ENCODE measurements at regions not wholly inside any gene's neighbourhood (a gene's known extent, or its start where the extent isn't known, plus 50 kb on each side); places are given as distances from the start of the nearest gene placed in this dataset.
A peak's percentile ranks its signal among the peaks of the same experiment; 100 is the strongest.

DNA sequence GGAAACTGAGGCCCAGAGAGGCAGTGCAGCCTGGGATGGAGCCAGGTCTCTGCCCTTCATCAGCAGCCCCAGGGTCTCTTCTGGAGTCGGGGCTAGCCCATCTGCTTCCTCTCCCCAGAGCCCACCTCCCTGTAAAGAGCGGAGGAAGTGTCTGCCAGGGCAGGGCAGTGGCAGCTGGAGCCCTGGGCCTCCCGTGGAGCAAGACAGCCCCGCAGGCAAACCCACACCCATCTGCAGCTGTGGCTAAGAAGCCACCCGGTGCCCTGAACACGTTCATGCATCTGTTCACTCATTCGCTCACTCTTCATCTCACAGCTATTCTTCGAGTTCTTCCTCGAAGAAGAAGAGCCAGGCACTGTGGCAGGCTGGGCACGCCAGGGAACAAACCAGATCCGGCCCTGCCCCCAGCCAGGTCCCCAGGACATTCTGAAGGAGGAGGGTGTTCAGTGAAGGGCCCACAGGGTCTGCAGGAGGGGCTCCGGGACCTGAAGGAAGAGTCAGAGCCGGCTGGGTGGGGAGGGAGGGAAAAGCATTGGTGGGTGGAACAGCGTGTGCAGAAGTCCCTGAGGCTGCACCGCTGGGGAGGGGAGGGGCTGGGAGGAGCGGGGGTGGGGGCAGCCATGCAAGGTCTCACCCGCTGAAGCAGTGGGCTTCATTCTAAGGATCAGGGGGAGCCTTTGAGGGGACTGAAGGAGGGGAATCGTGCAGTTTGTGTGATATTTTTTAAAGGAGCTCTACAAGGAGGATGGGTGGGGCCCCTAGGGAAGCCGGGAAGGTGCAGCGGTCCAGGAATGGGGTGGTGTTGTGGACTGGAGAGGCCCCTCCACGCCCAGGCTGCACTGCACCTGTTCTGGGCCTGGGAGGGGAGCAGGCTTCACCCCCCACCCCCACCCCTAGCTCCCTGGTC lies 99.1 kb downstream of the UNCX start:
- Histone ChIP-seq H3K36me3 (no peaks in the 10 kb centered on the region), H3K27me3 (ENCODE audit: insufficient read depth, low read depth, severe bottlenecking) (no peaks in the 10 kb centered on the region), H3K4me3 (ENCODE audit: low read depth, low read length) (no peak overlapping the region), H3K9me3 (ENCODE audit: severe bottlenecking) (peaks cover 5% of the 10 kb centered on the region), H3K27ac (no peak overlapping the region)
- TF ChIP-seq, protein P1, sequence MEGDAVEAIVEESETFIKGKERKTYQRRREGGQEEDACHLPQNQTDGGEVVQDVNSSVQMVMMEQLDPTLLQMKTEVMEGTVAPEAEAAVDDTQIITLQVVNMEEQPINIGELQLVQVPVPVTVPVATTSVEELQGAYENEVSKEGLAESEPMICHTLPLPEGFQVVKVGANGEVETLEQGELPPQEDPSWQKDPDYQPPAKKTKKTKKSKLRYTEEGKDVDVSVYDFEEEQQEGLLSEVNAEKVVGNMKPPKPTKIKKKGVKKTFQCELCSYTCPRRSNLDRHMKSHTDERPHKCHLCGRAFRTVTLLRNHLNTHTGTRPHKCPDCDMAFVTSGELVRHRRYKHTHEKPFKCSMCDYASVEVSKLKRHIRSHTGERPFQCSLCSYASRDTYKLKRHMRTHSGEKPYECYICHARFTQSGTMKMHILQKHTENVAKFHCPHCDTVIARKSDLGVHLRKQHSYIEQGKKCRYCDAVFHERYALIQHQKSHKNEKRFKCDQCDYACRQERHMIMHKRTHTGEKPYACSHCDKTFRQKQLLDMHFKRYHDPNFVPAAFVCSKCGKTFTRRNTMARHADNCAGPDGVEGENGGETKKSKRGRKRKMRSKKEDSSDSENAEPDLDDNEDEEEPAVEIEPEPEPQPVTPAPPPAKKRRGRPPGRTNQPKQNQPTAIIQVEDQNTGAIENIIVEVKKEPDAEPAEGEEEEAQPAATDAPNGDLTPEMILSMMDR (IDR thresholded peaks at IDR 0.05; ENCODE audit: low read depth, low read length), result no peak
- DNase-seq, result peak; percentile 7

DNA sequence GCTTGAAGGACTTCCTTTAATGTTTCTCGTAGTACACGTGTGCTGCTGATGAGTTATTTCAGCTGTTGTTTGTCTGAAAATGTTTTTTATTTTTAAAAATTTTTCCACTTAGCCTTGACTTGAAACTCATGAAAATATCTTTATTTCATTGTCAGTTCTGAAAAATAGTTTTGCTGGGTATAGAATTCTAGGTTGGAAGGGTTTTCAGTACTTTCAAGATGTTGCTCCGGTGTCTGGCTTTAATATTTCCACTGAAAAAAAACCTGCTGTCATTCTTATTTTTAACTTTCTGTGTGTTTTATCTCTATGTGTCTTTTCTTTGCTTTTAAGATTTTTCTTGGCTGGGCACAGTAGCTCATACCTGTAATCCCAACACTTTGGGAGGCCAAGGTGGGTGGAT lies 103.8 kb downstream of the UNCX start:
- no peak overlapping the region for H3K4me3 ChIP-seq (ENCODE audit: low read depth, low read length)
- H3K27ac ChIP-seq, result no peak overlapping the region
- H3K36me3 ChIP-seq, result no peaks in the 10 kb centered on the region
- TF ChIP-seq, protein P1 (IDR thresholded peaks at IDR 0.05; ENCODE audit: low read depth, low read length), result no peak
- H3K27me3 ChIP-seq (ENCODE audit: insufficient read depth, low read depth, severe bottlenecking), result no peaks in the 10 kb centered on the region
- peaks cover 5% of the 10 kb centered on the region for H3K9me3 ChIP-seq (ENCODE audit: severe bottlenecking)
- no peak for DNase-seq

DNA sequence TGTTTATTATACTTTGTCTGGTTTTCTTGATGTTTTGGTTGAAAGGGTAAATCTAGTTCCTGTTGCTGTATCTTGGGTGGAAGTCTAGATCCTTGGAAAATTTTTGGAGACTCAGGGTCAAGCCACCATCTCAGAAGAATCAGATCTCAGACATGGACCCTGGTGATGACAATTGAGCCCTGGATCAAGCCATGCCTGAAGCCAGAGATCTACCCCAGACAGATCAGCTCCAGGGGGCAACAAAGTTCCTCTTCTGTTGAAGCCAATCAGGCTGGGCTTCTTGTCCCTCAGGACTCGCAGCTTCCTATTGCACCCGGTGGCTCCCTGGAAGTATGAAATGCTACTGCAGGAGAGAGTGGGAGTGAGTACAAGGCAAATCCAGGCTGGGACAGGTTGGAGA lies 106.9 kb downstream of the UNCX start:
- Histone ChIP-seq H3K27me3 (ENCODE audit: insufficient read depth, low read depth, severe bottlenecking) (no peaks in the 10 kb centered on the region), H3K27ac (no peak overlapping the region), H3K9me3 (ENCODE audit: severe bottlenecking) (peaks cover 5% of the 10 kb centered on the region), H3K4me3 (ENCODE audit: low read depth, low read length) (no peak overlapping the region), H3K36me3 (no peaks in the 10 kb centered on the region)
- DNase-seq, result no peak
- TF ChIP-seq, protein P1 (IDR thresholded peaks at IDR 0.05; ENCODE audit: low read depth, low read length), result no peak

DNA sequence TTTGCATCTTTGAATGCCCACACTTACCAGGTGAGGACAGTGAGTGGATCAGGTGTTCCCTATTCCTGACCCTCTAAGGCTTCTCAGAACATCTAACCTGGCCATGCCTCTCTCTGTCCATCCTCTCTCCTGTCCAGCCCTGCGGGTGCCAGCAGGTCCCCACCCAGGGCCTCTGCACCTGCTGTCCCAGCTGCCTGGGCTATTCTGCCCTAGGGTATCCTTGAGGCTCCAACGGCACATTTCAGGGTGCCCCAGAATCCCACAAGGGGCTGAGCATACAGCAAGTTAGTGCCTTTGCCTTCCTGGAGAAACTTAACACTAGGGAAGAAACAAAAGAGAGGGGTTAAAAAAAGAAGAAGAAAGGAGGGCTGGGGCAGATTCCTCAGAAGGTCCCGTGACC lies 107.4 kb downstream of the UNCX start:
- Histone ChIP-seq H3K27ac (no peak overlapping the region), H3K4me3 (ENCODE audit: low read depth, low read length) (no peak overlapping the region), H3K9me3 (ENCODE audit: severe bottlenecking) (peaks cover 5% of the 10 kb centered on the region), H3K36me3 (no peaks in the 10 kb centered on the region), H3K27me3 (ENCODE audit: insufficient read depth, low read depth, severe bottlenecking) (no peaks in the 10 kb centered on the region)
- TF ChIP-seq, protein P1 (IDR thresholded peaks at IDR 0.05; ENCODE audit: low read depth, low read length), result no peak
- DNase-seq, result no peak

DNA sequence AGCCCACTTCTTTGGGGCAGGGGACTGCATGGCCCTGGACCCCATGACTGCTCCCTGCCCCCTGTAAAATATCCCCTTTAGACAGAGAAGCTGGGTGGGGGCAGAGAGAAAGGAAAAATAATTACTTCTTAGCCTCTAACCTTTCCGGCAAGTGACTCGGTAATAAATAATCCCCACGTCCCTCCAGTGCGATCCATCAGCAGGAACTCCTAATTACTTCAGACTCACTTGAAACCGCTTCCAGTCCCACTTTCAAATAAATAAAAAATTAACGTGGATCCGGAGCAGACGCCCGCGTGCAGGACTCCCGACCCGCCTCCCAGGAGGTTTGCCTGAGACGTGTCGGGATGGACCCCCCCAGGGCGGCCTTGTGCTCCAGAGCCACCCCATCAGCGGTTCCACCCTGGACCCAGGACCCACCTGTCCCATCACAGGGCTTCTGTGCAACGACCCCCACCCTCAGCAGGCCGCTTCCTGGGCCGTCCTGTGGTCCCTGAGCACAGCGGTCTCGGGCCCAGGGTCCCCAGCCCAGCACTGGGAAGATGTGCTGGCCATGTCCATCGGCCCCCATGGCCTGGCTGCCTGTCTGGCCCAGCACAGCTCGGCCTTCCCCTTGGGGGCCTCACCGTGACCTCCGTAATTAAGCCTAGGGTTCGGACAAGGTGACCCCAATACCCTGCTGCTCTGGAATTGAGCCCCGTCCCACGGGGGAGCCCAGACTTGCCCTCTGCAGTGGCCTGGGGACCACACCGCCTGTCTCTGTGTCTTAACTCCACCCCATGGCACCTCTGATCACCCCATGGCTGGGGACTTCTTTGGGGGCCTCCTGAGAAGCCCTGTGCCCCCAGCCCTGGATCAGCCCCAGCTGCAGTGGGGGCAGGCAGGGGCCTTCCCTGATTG lies 108.0 kb downstream of the UNCX start:
- Histone ChIP-seq H3K36me3 (no peaks in the 10 kb centered on the region), H3K9me3 (ENCODE audit: severe bottlenecking) (peaks cover 4% of the 10 kb centered on the region), H3K27ac (no peak overlapping the region), H3K4me3 (ENCODE audit: low read depth, low read length) (no peak overlapping the region), H3K27me3 (ENCODE audit: insufficient read depth, low read depth, severe bottlenecking) (no peaks in the 10 kb centered on the region)
- TF ChIP-seq, protein P1 (IDR thresholded peaks at IDR 0.05; ENCODE audit: low read depth, low read length), result no peak
- DNase-seq, result no peak

All from WERI-Rb-1 (cell line).